Endothelial cell of umbilical vein (primary cell): ENCODE measurements at regions not wholly inside any gene's neighbourhood (a gene's known extent, or its start where the extent isn't known, plus 50 kb on each side); places are given as distances from the start of the nearest gene placed in this dataset. TPM values are rescaled to one million over a fixed set of nuclear protein-coding genes. Genes with fewer than 3 reads are reported as not detected.

Experiments used
- BruUV-seq: library from RNA; stranded (reverse); fragments of 400-500 nt; replicated peaks from 2 replicates; lab custom pipeline; 2021; lab: Mats Ljungman, UMichigan
- CTCF ChIA-PET: fragments of 300-600, 350-600 bp; sonication (Branson Sonifier 250); formaldehyde crosslinking; loops from one replicate; lab custom pipeline; 2021; ENCODE audit warnings: antibody characterized with exemption, inconsistent platforms; lab: Charles Lee
- POLR2A ChIA-PET: fragments of 300-600, 350-600 bp; sonication (Branson Sonifier 250); formaldehyde crosslinking; loops from one replicate; lab custom pipeline; 2021; ENCODE audit warnings: antibody characterized with exemption, inconsistent platforms; lab: Charles Lee
- DNase-seq: peaks from one replicate; pipeline ENCODE4 v3.0.0-alpha.2; 2011; ENCODE audit warnings: low read depth, low spot score
- FAIRE-seq: peaks from 2 replicates; lab custom pipeline; 2011; peaks lifted over from hg19 to GRCh38; lab: Jason Lieb, UNC
- H2AFZ ChIP-seq: 2 replicates; pipeline ENCODE4 v1.6.0; 2012; ENCODE audit warnings: low read depth, low read length, control low read depth, inconsistent platforms
- H3K27ac ChIP-seq: 2 replicates; pipeline ENCODE4 v1.5.1; 2011; ENCODE audit warnings: low read depth, mild to moderate bottlenecking, control low read depth, low read length, moderate library complexity; ENCODE audit not compliant: insufficient read depth
- H3K27me3 ChIP-seq, 2 experiments: 2 replicates each; pipeline versions ENCODE4 v1.6.0 to v1.6.1; 2011; ENCODE audit warnings: low read length in 2 of 2, mixed read lengths in 1 of 2; ENCODE audit not compliant: control insufficient read depth in 2 of 2, insufficient read depth in 2 of 2
- H3K36me3 ChIP-seq, 2 experiments: 2 replicates in 1 of 2; 3 replicates in 1 of 2; pipeline ENCODE4 v1.5.1; 2011; ENCODE audit warnings: low read length in 2 of 2, mild to moderate bottlenecking in 1 of 2, moderate library complexity in 1 of 2; ENCODE audit not compliant: control insufficient read depth in 2 of 2, insufficient read depth in 2 of 2; ENCODE audit errors: extremely low read depth in 1 of 2
- H3K4me1 ChIP-seq: 3 replicates; pipeline ENCODE4 v1.5.1; 2011; ENCODE audit warnings: mild to moderate bottlenecking, low read length; ENCODE audit not compliant: control insufficient read depth, insufficient read depth; ENCODE audit errors: extremely low read depth
- H3K4me2 ChIP-seq: 2 replicates; pipeline ENCODE4 v1.6.1; 2011; ENCODE audit warnings: low read length, control low read depth, mixed read lengths; ENCODE audit not compliant: insufficient read depth
- H3K4me3 ChIP-seq, 3 experiments: fragments of 200-600 bp in 1 of 3; sonication (generic), shearing (Covaris generic) in 1 of 3; replicated peaks in 1 of 3; 2 replicates each; pipeline ENCODE4 v1.5.1; 2011 to 2016; ENCODE audit warnings: control low read depth in 3 of 3, low read length in 3 of 3, mild to moderate bottlenecking in 2 of 3, inconsistent platforms in 1 of 3, low read depth in 1 of 3, moderate library complexity in 1 of 3; ENCODE audit not compliant: insufficient read depth in 1 of 3
- H3K79me2 ChIP-seq: 2 replicates; pipeline ENCODE4 v1.6.0; 2012; ENCODE audit warnings: low read length, inconsistent platforms; ENCODE audit not compliant: control insufficient read depth, insufficient read depth
- H3K9ac ChIP-seq: replicated peaks from 2 replicates; pipeline ENCODE3; 2011; ENCODE audit warnings: low read length, control low read depth; ENCODE audit not compliant: insufficient read depth; ENCODE audit errors: extremely low read depth
- H3K9me1 ChIP-seq: replicated peaks from 3 replicates; pipeline ENCODE4 v1.6.0; 2011; ENCODE audit warnings: mild to moderate bottlenecking, low read length; ENCODE audit not compliant: control insufficient read depth, insufficient read depth; ENCODE audit errors: extremely low read depth
- H3K9me3 ChIP-seq: replicated peaks from 2 replicates; pipeline ENCODE4 v1.5.1; 2012; ENCODE audit warnings: low read length, inconsistent platforms; ENCODE audit not compliant: control insufficient read depth, insufficient read depth
- H4K20me1 ChIP-seq: replicated peaks from 2 replicates; pipeline ENCODE3; 2011; ENCODE audit warnings: mild to moderate bottlenecking, low read length; ENCODE audit not compliant: control insufficient read depth, insufficient read depth; ENCODE audit errors: extremely low read depth
- FOS ChIP-seq: IDR thresholded peaks from 2 replicates; pipeline ENCODE4 v1.6.1; 2011; ENCODE audit warnings: mild to moderate bottlenecking, low read length, moderate library complexity, borderline replicate concordance; ENCODE audit not compliant: insufficient read depth
- JUN ChIP-seq: IDR thresholded peaks from 2 replicates; pipeline ENCODE4 v1.6.1; 2011; ENCODE audit warnings: borderline replicate concordance, low read depth; ENCODE audit not compliant: insufficient read length, insufficient read depth
- MAX ChIP-seq: IDR thresholded peaks from 2 replicates; pipeline ENCODE4 v1.6.1; 2011; ENCODE audit not compliant: insufficient read depth, insufficient read length
- MYC ChIP-seq: IDR thresholded peaks from one replicate; pipeline ENCODE4 v1.6.1; 2011; ENCODE audit warnings: mild to moderate bottlenecking, low read depth, low read length
- POLR2A ChIP-seq: IDR thresholded peaks from 2 replicates; pipeline ENCODE4 v1.6.1; 2012; ENCODE audit warnings: low read depth, mild to moderate bottlenecking, control low read depth, low read length
- POLR2AphosphoS5 ChIP-seq: IDR thresholded peaks from 2 replicates; pipeline ENCODE4 v1.6.1; 2012; ENCODE audit warnings: low read depth, mild to moderate bottlenecking, control low read depth, low read length, moderate library complexity; ENCODE audit not compliant: insufficient read depth
- dilution Hi-C: fragments of 300-500 bp; cut with MboI; formaldehyde crosslinking; loops from one replicate; pipeline ENCODE4 v1.15.0; 2019; ENCODE audit warnings: low sequenced_read_pairs; ENCODE audit not compliant: extremely low pct_ligation_motif_present
- intact Hi-C: fragments of 100-400 bp; cut with micrococcal nuclease; formaldehyde crosslinking; loops from one replicate; pipeline ENCODE4 v1.10.0; 2022
- microRNA-seq: library from miRNA; unstranded; fragments of <30 nt; microRNA quantifications from one replicate; pipeline ENCODE4 v1.2.0, GENCODE V29; 2021; ENCODE audit warnings: borderline number of aligned reads, borderline replicate concordance
- small RNA-seq: library from RNA; depleted of rRNA; stranded (forward); fragments of <200 nt; gene quantifications from one replicate; pipeline ENCODE3, GENCODE V24; 2012; ENCODE audit warnings: low replicate concordance, low read depth; ENCODE audit not compliant: insufficient read depth, insufficient read length

GRCh38 chr6:37550191-37550831 lies 50.6 kb upstream of the CCDC167 start:
- dilution Hi-C loops (no loop called here), intact Hi-C loops (loop anchor here (5.0 kb wide), 3 partner anchors 53 to 223 kb away; partner anchors contain the start of gene CCDC167)
- Histone ChIP-seq H3K79me2 (no peaks in the 10 kb centered on the region), H3K9ac (no peak overlapping the region), H4K20me1 (no peaks in the 10 kb centered on the region), H3K27me3 (no peaks in the 10 kb centered on the region), H3K9me1 (no peaks in the 10 kb centered on the region), H2AFZ (no peak overlapping the region), H3K4me2 (no peak overlapping the region), H3K9me3 (no peaks in the 10 kb centered on the region), H3K4me3 (no peak overlapping the region), H3K36me3 (no peaks in the 10 kb centered on the region), H3K27ac (no peak overlapping the region), H3K4me1 (peaks cover 36% of the 10 kb centered on the region)
- TF ChIP-seq JUN (peak; percentile 31), MAX (no peak)
- FAIRE-seq = no peak
- ChIA-PET CTCF (interaction anchor here (1.6 to 4.4 kb wide), 2 partner anchors 12 to 15 kb away, joined by 3 to 34 read pairs; no protein-coding TSS in a partner anchor), POLR2A (no interaction called here)
- DNase-seq = no peak
- no TSS peak for BruUV-seq

DNA sequence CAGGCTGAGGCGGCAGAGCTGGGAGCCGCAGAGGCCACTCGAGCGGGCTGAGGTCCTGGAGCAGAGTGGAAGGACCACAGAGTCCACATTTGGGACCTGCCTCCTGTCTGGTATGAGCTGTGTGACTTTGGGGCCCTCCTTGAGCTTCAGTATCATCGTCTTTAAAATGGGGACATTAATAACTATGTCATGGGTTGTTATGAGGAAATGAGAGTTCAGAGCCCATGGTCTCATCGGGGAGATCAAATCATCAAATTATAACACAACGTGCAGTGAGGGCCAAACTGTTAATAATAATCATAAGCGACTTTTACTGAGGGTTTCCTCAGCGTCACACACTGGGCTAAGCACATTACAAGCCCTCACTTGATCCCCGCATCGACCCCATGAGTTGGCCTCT lies 49.9 kb upstream of the CCDC167 start:
- CTCF ChIA-PET = interaction anchor here (1.6 to 4.4 kb wide), 2 partner anchors 11 to 16 kb away, joined by 3 to 34 read pairs; no protein-coding TSS in a partner anchor
- POLR2A ChIA-PET = no interaction called here

More for the DNA sequence above, 49.9 kb upstream of the CCDC167 start:
- dilution Hi-C loops = no loop called here
- H4K20me1 ChIP-seq = no peaks in the 10 kb centered on the region
- H3K27ac ChIP-seq = no peak overlapping the region
- no peaks in the 10 kb centered on the region for H3K36me3 ChIP-seq
- H3K79me2 ChIP-seq = no peaks in the 10 kb centered on the region
- no peaks in the 10 kb centered on the region for H3K27me3 ChIP-seq
- H3K4me3 ChIP-seq = no peak overlapping the region
- TF ChIP-seq MAX (no peak), POLR2A (no peak), POLR2AphosphoS5 (no peak), MYC (no peak), FOS (no peak)
- intact Hi-C loops = no loop called here
- FAIRE-seq = no peak
- no peaks in the 10 kb centered on the region for H3K9me1 ChIP-seq
- DNase-seq = no peak
- H3K4me2 ChIP-seq = no peak overlapping the region
- H3K4me1 ChIP-seq = peaks cover 36% of the 10 kb centered on the region
- BruUV-seq = no TSS peak
- no peaks in the 10 kb centered on the region for H3K9me3 ChIP-seq
- H2AFZ ChIP-seq = no peak overlapping the region
- no peak overlapping the region for H3K9ac ChIP-seq

Small RNA genes lying in the stretch of these regions (microRNA-seq; reads per million reads assigned to microRNA genes)
- gene MIR4462 = not detected

Small RNA genes lying in the stretch of these regions (small RNA-seq; reads per million reads assigned to genes)
- not detected for gene MIR4462
